Cardiac fibroblast (primary cell): ENCODE measurements at regions not wholly inside any gene's neighbourhood (a gene's known extent, or its start where the extent isn't known, plus 50 kb on each side); places are given as distances from the start of the nearest gene placed in this dataset.
A peak's percentile ranks its signal among the peaks of the same experiment; 100 is the strongest.

Source experiments
- DNase-seq, 2 donors: peaks; one replicate each; pipeline versions ENCODE4 v3.0.0 to v3.0.0-alpha.2; 2010; ENCODE audit warnings: low read depth in 2 of 2
- H3K4me3 ChIP-seq, 2 donors: replicated peaks in 1 of 2; 1 replicate in 1 of 2; 2 replicates in 1 of 2; pipeline ENCODE4 v1.5.1; 2011; ENCODE audit warnings: low read depth in 2 of 2, low read length in 2 of 2, mild to moderate bottlenecking in 2 of 2, moderate library complexity in 1 of 2
- CTCF ChIP-seq: IDR thresholded peaks from one replicate; pipeline ENCODE4 v1.5.1; 2011; ENCODE audit warnings: low read depth, mild to moderate bottlenecking, low read length, inconsistent platforms

GRCh38 chr4:24637173-24637572 lies 52.8 kb upstream of the DHX15 start:
- no peak for DNase-seq
- no peak for TF ChIP-seq CTCF
- no peak overlapping the region for H3K4me3 ChIP-seq

- H3K4me3 ChIP-seq: no peak overlapping the region
- no peak for DNase-seq
- TF ChIP-seq CTCF: no peak
These were observed 54.1 kb upstream of the DHX15 start for GRCh38 chr4:24638396-24638875.

GRCh38 chr4:24639714-24640113 lies 55.4 kb upstream of the DHX15 start:
- no peak for TF ChIP-seq CTCF
- H3K4me3 ChIP-seq: no peak overlapping the region
- DNase-seq: no peak

- no peak for TF ChIP-seq CTCF
- H3K4me3 ChIP-seq: no peak overlapping the region
- no peak for DNase-seq
These were observed 56.0 kb upstream of the DHX15 start for GRCh38 chr4:24640366-24640765.

- DNase-seq: peak; percentile 62 to 74
- TF ChIP-seq CTCF: no peak
- H3K4me3 ChIP-seq: no peak overlapping the region
These were observed 58.7 kb upstream of the DHX15 start for GRCh38 chr4:24642981-24643547.

- no peak for TF ChIP-seq CTCF
- H3K4me3 ChIP-seq: no peak overlapping the region
- DNase-seq: peak; percentile 36 to 50
These were observed 59.6 kb upstream of the DHX15 start for GRCh38 chr4:24643774-24644520.
